HG03175 (cell line): ENCODE measurements at regions not wholly inside any gene's neighbourhood (a gene's known extent, or its start where the extent isn't known, plus 50 kb on each side); places are given as distances from the start of the nearest gene placed in this dataset.
A peak's percentile ranks its signal among the peaks of the same experiment; 100 is the strongest.
"Not testable (repeated sequence)": the region's sequence is repeated elsewhere in the genome, so short reads cannot be mapped to it uniquely, and the experiment has no call there.

Experiments
- ATAC-seq: cut with Tn5 transposase; IDR thresholded peaks from one replicate; pipeline ENCODE4 v1.9.1; 2021; ENCODE audit warnings: mild to moderate bottlenecking, moderate library complexity; ENCODE audit not compliant: unreplicated experiment

- ATAC-seq = no peak
These were observed 50.4 kb upstream of the SOD1 start for GRCh38 chr21:31609081-31609480.

- no peak for ATAC-seq
These were observed 51.7 kb upstream of the SOD1 start for GRCh38 chr21:31607791-31608190.

GRCh38 chr21:31606081-31606874, 53.2 kb upstream of the SOD1 start:
- no peak for ATAC-seq

- ATAC-seq = peak; percentile 65
These were observed 54.8 kb upstream of the SOD1 start for GRCh38 chr21:31604591-31605190.

GRCh38 chr21:31599563-31599962, 59.9 kb upstream of the SOD1 start:
- no peak for ATAC-seq

GRCh38 chr21:31599013-31599412, 60.5 kb upstream of the SOD1 start:
- no peak for ATAC-seq

- ATAC-seq = no peak
These were observed 61.8 kb upstream of the SOD1 start for GRCh38 chr21:31597683-31598082.

GRCh38 chr21:31596055-31596454, 63.4 kb upstream of the SOD1 start:
- no peak for ATAC-seq

- no peak for ATAC-seq
These were observed 64.8 kb upstream of the SOD1 start for GRCh38 chr21:31594726-31595125.

GRCh38 chr21:31594279-31594678, 65.2 kb upstream of the SOD1 start:
- no peak for ATAC-seq

GRCh38 chr21:31592963-31593560, 66.4 kb upstream of the SOD1 start:
- no peak for ATAC-seq

- ATAC-seq = no peak
These were observed 67.0 kb upstream of the SOD1 start for GRCh38 chr21:31592516-31592915.

- ATAC-seq = no peak
These were observed 69.7 kb upstream of the SOD1 start for GRCh38 chr21:31589820-31590219.

GRCh38 chr21:31586118-31586517, 73.4 kb upstream of the SOD1 start:
- no peak for ATAC-seq

GRCh38 chr21:31583937-31584336, 75.6 kb upstream of the SOD1 start:
- ATAC-seq = not testable (repeated sequence)

GRCh38 chr21:31583498-31583897, 76.0 kb upstream of the SOD1 start:
- ATAC-seq = no peak

GRCh38 chr21:31580866-31581276, 78.6 kb upstream of the SOD1 start:
- ATAC-seq = peak; percentile 71

- no peak for ATAC-seq
These were observed 82.2 kb upstream of the SOD1 start for GRCh38 chr21:31577271-31577670.

- no peak for ATAC-seq
These were observed 83.1 kb upstream of the SOD1 start for GRCh38 chr21:31576428-31576827.

- no peak for ATAC-seq
These were observed 86.3 kb upstream of the SOD1 start for GRCh38 chr21:31573217-31573616.

GRCh38 chr21:31571879-31572278, 87.6 kb upstream of the SOD1 start:
- no peak for ATAC-seq
